Caco-2 (cell line): ENCODE measurements at regions not wholly inside any gene's neighbourhood (a gene's known extent, or its start where the extent isn't known, plus 50 kb on each side); places are given as distances from the start of the nearest gene placed in this dataset.

Source experiments
- BruUV-seq: library from RNA; stranded (reverse); fragments of 400-500 nt; replicated peaks from 2 replicates; lab custom pipeline; 2021; lab: Mats Ljungman, UMichigan
- CTCF ChIA-PET: fragments of 300-600 bp; sonication (Branson Sonifier 250); formaldehyde crosslinking; loops from one replicate; lab custom pipeline; 2022; ENCODE audit warnings: antibody characterized with exemption; lab: Charles Lee
- POLR2A ChIA-PET: fragments of 300-600 bp; sonication (Branson Sonifier 250); formaldehyde crosslinking; loops from one replicate; lab custom pipeline; 2022; ENCODE audit warnings: antibody characterized with exemption; lab: Charles Lee
- DNase-seq, 2 experiments: peaks; one replicate each; pipeline versions ENCODE4 v3.0.0 to v3.0.0-alpha.2; 2020 to 2022
- H3K27me3 ChIP-seq: replicated peaks from 2 replicates; pipeline ENCODE4 v1.6.0; 2011; ENCODE audit warnings: low read length; ENCODE audit not compliant: control insufficient read depth, insufficient read depth
- H3K36me3 ChIP-seq: 2 replicates; pipeline ENCODE4 v1.5.1; 2011; ENCODE audit warnings: low read length; ENCODE audit not compliant: control insufficient read depth, insufficient read depth
- H3K4me1 ChIP-seq: fragments of 250-450 bp; sonication (Bioruptor Pico); 2 replicates; pipeline ENCODE4 v1.5.1; 2020; ENCODE audit warnings: mild to moderate bottlenecking
- H3K4me3 ChIP-seq: 2 replicates; pipeline ENCODE4 v1.5.1; 2011; ENCODE audit warnings: low read depth, mild to moderate bottlenecking, control low read depth, low read length
- H3K9me3 ChIP-seq: fragments of 250-450 bp; sonication (Bioruptor Pico); 2 replicates; pipeline ENCODE4 v1.5.1; 2020; ENCODE audit warnings: mild to moderate bottlenecking, moderate library complexity
- H3K27ac Mint-ChIP-seq: one replicate; pipeline ENCODE4 v1.8.0; 2022; ENCODE audit warnings: mixed read lengths; ENCODE audit not compliant: unreplicated experiment
- H3K27me3 Mint-ChIP-seq: one replicate; pipeline ENCODE4 v1.8.0; 2022; ENCODE audit warnings: mixed read lengths; ENCODE audit not compliant: insufficient read depth, unreplicated experiment
- H3K36me3 Mint-ChIP-seq: one replicate; pipeline ENCODE4 v1.8.0; 2022; ENCODE audit warnings: mild to moderate bottlenecking, mixed read lengths; ENCODE audit not compliant: insufficient read depth, unreplicated experiment
- H3K4me1 Mint-ChIP-seq: one replicate; pipeline ENCODE4 v1.8.0; 2022; ENCODE audit warnings: low read depth, mixed read lengths; ENCODE audit not compliant: unreplicated experiment
- H3K4me3 Mint-ChIP-seq: one replicate; pipeline ENCODE4 v1.8.0; 2022; ENCODE audit warnings: mild to moderate bottlenecking, moderate library complexity, mixed read lengths; ENCODE audit not compliant: unreplicated experiment
- H3K9me3 Mint-ChIP-seq: one replicate; pipeline ENCODE4 v1.8.0; 2022; ENCODE audit warnings: mixed read lengths; ENCODE audit not compliant: unreplicated experiment
- CTCF ChIP-seq, 2 experiments: fragments of 200-600 bp in 1 of 2; IDR thresholded peaks; 1 replicate in 1 of 2; 2 replicates in 1 of 2; pipeline versions ENCODE4 v1.5.1 to v1.8.0; 2011 to 2022; ENCODE audit warnings: antibody characterized with exemption in 1 of 2, control low read depth in 1 of 2, inconsistent platforms in 1 of 2, low read depth in 1 of 2, low read length in 1 of 2, mild to moderate bottlenecking in 1 of 2, moderate library complexity in 1 of 2; ENCODE audit not compliant: insufficient read depth in 1 of 2, severe bottlenecking in 1 of 2, unreplicated experiment in 1 of 2
- intact Hi-C: fragments of 100-400 bp; cut with micrococcal nuclease; formaldehyde crosslinking; loops from one replicate; pipeline ENCODE4 v1.10.0; 2022; ENCODE audit not compliant: unreplicated experiment

GRCh38 chr4:164021947-164022346 is 527.5 kb downstream of the TMA16 start:
- no peak overlapping the region for H3K27ac Mint-ChIP-seq
- intact Hi-C loops, result loop anchor here (2.0 kb wide), 1 partner anchor 79 kb away; no protein-coding TSS in a partner anchor
- Histone ChIP-seq H3K4me3 (no peak overlapping the region), H3K27me3 (no peaks in the 10 kb centered on the region), H3K36me3 (no peaks in the 10 kb centered on the region), H3K4me1 (no peaks in the 10 kb centered on the region), H3K9me3 (no peaks in the 10 kb centered on the region)
- POLR2A ChIA-PET, result no interaction called here
- BruUV-seq, result no TSS peak
- no peak for DNase-seq
- no peaks in the 10 kb centered on the region for H3K4me1 Mint-ChIP-seq
- H3K27me3 Mint-ChIP-seq, result no peaks in the 10 kb centered on the region
- H3K9me3 Mint-ChIP-seq, result peaks cover 11% of the 10 kb centered on the region
- CTCF ChIA-PET, result no interaction called here
- H3K4me3 Mint-ChIP-seq, result no peak overlapping the region
- no peaks in the 10 kb centered on the region for H3K36me3 Mint-ChIP-seq
- TF ChIP-seq CTCF (IDR thresholded peaks at IDR 0.05; ENCODE audit: insufficient read depth in 1 of 2, low read depth in 1 of 2, low read length in 1 of 2, severe bottlenecking in 1 of 2, unreplicated experiment in 1 of 2), result no peak

GRCh38 chr4:164023214-164023613 is 528.7 kb downstream of the TMA16 start:
- Mint-ChIP-seq H3K36me3 (no peaks in the 10 kb centered on the region), H3K9me3 (peaks cover 11% of the 10 kb centered on the region), H3K27me3 (no peaks in the 10 kb centered on the region), H3K4me1 (no peaks in the 10 kb centered on the region), H3K27ac (no peak overlapping the region), H3K4me3 (no peak overlapping the region)
- CTCF ChIA-PET, result no interaction called here
- POLR2A ChIA-PET, result no interaction called here
- no peak for DNase-seq
- H3K9me3 ChIP-seq, result no peaks in the 10 kb centered on the region
- H3K4me3 ChIP-seq, result no peak overlapping the region
- TF ChIP-seq CTCF (IDR thresholded peaks at IDR 0.05; ENCODE audit: insufficient read depth in 1 of 2, low read depth in 1 of 2, low read length in 1 of 2, severe bottlenecking in 1 of 2, unreplicated experiment in 1 of 2), result no peak
- intact Hi-C loops, result loop anchor here (2.0 kb wide), 1 partner anchor 78 kb away; no protein-coding TSS in a partner anchor
- no peaks in the 10 kb centered on the region for H3K27me3 ChIP-seq
- no peaks in the 10 kb centered on the region for H3K36me3 ChIP-seq
- BruUV-seq, result no TSS peak
- H3K4me1 ChIP-seq, result no peaks in the 10 kb centered on the region

GRCh38 chr4:164027805-164028204 is 533.3 kb downstream of the TMA16 start:
- no peak for TF ChIP-seq CTCF (IDR thresholded peaks at IDR 0.05; ENCODE audit: insufficient read depth in 1 of 2, low read depth in 1 of 2, low read length in 1 of 2, severe bottlenecking in 1 of 2, unreplicated experiment in 1 of 2)
- no peaks in the 10 kb centered on the region for H3K9me3 ChIP-seq
- Mint-ChIP-seq H3K4me1 (no peaks in the 10 kb centered on the region), H3K9me3 (peaks cover 17% of the 10 kb centered on the region), H3K36me3 (no peaks in the 10 kb centered on the region), H3K27ac (no peak overlapping the region), H3K27me3 (no peaks in the 10 kb centered on the region), H3K4me3 (no peak overlapping the region)
- DNase-seq, result no peak
- no TSS peak for BruUV-seq
- H3K4me3 ChIP-seq, result no peak overlapping the region
- H3K36me3 ChIP-seq, result no peaks in the 10 kb centered on the region
- POLR2A ChIA-PET, result no interaction called here
- H3K4me1 ChIP-seq, result no peaks in the 10 kb centered on the region
- intact Hi-C loops, result no loop called here
- CTCF ChIA-PET, result no interaction called here
- no peaks in the 10 kb centered on the region for H3K27me3 ChIP-seq
